ENCODE measurements at regions not wholly inside any gene's neighbourhood (a gene's known extent, or its start where the extent isn't known, plus 50 kb on each side); places are given as distances from the start of the nearest gene placed in this dataset.

- no peak for DNase-seq
Observed at GRCh38 chr18:57991552-57991951, 52.5 kb upstream of the NEDD4L start.

GRCh38 chr18:57989536-57989935 lies 54.5 kb upstream of the NEDD4L start:
- no peak for DNase-seq

- peak; percentile 69 for DNase-seq
Observed at GRCh38 chr18:57984490-57985115, 59.4 kb upstream of the NEDD4L start.

GRCh38 chr18:57983965-57984364 lies 60.1 kb upstream of the NEDD4L start:
- DNase-seq = no peak

- DNase-seq = no peak
Observed at GRCh38 chr18:57983472-57983871, 60.6 kb upstream of the NEDD4L start.

GRCh38 chr18:57982372-57983021 lies 61.5 kb upstream of the NEDD4L start:
- no peak for DNase-seq

GRCh38 chr18:57981308-57982028 lies 62.6 kb upstream of the NEDD4L start:
- DNase-seq = no peak

GRCh38 chr18:57980573-57981307 lies 63.3 kb upstream of the NEDD4L start:
- DNase-seq = peak; percentile 87

- no peak for DNase-seq
Observed at GRCh38 chr18:57976230-57976773, 67.7 kb upstream of the NEDD4L start.

- DNase-seq = no peak
Observed at GRCh38 chr18:57975805-57976204, 68.2 kb upstream of the NEDD4L start.

GRCh38 chr18:57974585-57975265 lies 69.3 kb upstream of the NEDD4L start:
- no peak for DNase-seq

GRCh38 chr18:57973889-57974288 lies 70.1 kb upstream of the NEDD4L start:
- no peak for DNase-seq

GRCh38 chr18:57970356-57971095 lies 73.5 kb upstream of the NEDD4L start:
- DNase-seq = no peak

- no peak for DNase-seq
Observed at GRCh38 chr18:57969824-57970223, 74.2 kb upstream of the NEDD4L start.

GRCh38 chr18:57965246-57965645 lies 78.8 kb upstream of the NEDD4L start:
- no peak for DNase-seq

- no peak for DNase-seq
Observed at GRCh38 chr18:57961876-57962505, 82.0 kb upstream of the NEDD4L start.

- DNase-seq = no peak
Observed at GRCh38 chr18:57961411-57961810, 82.6 kb upstream of the NEDD4L start.

GRCh38 chr18:57959278-57959677 lies 84.7 kb upstream of the NEDD4L start:
- no peak for DNase-seq

- DNase-seq = no peak
Observed at GRCh38 chr18:57957210-57957609, 86.8 kb upstream of the NEDD4L start.

GRCh38 chr18:57956491-57956890 lies 87.5 kb upstream of the NEDD4L start:
- DNase-seq = no peak

GRCh38 chr18:57954935-57955334 lies 89.1 kb upstream of the NEDD4L start:
- DNase-seq = no peak
